Chondrocyte (in vitro differentiated cells): ENCODE measurements at regions not wholly inside any gene's neighbourhood (a gene's known extent, or its start where the extent isn't known, plus 50 kb on each side); places are given as distances from the start of the nearest gene placed in this dataset.

Source experiments
- DNase-seq: peaks from one replicate; pipeline ENCODE4 v3.0.0; 2021; ENCODE audit warnings: mixed read lengths, low spot score
- H3K27ac Mint-ChIP-seq: one replicate; pipeline ENCODE4 v1.8.0; 2021; ENCODE audit warnings: mild to moderate bottlenecking, moderate library complexity, mixed read lengths; ENCODE audit not compliant: unreplicated experiment
- H3K27me3 Mint-ChIP-seq: 2 replicates; pipeline ENCODE4 v1.8.0; 2021; ENCODE audit warnings: low read depth, mixed read lengths
- H3K36me3 Mint-ChIP-seq: 2 replicates; pipeline ENCODE4 v1.8.0; 2021; ENCODE audit warnings: low read depth, mixed read lengths
- H3K4me1 Mint-ChIP-seq: 2 replicates; pipeline ENCODE4 v1.8.0; 2021; ENCODE audit warnings: low read depth, mild to moderate bottlenecking, mixed read lengths
- H3K4me3 Mint-ChIP-seq: one replicate; pipeline ENCODE4 v1.8.0; 2021; ENCODE audit warnings: mild to moderate bottlenecking, moderate library complexity, mixed read lengths; ENCODE audit not compliant: unreplicated experiment
- H3K9me3 Mint-ChIP-seq: 2 replicates; pipeline ENCODE4 v1.8.0; 2021; ENCODE audit warnings: low read depth, mixed read lengths
- TF ChIP-seq, protein P1 (sequence below): fragments of 200-600 bp; sonication (generic); IDR thresholded peaks from 2 replicates; pipeline ENCODE4 v1.5.0; 2021; ENCODE audit warnings: antibody characterized with exemption, mild to moderate bottlenecking, moderate library complexity

DNA sequence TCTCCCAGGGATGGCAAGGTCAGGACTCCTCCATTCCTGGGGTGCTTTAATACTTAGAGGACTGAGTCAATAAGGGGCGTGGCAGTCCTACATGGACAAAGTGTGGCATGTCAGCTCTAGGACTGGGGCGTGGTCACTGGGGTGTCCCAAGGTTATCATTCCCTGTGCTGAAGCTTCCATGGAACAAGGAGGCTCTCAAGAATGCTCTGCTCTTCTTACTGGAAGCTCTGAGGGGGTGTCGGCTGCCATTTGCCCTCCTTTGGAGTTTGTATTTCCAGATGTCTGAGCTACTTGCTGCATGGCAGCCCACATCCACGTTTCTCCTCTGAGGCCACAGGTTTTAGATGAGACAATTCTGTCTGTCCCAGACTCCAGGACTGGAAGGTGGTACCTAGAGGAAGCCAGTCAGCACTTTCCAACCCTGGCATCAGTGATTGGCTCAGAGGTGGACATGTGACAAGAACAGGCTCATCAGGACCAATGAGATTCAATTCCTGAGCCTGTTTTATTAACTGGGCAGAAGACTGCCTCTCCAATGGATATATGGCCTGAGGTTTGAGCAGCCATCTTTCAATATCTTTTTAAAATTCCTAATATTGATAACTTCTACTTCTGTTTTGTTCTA lies 128.9 kb upstream of the ARL4C start:
- no peak overlapping the region for H3K4me3 Mint-ChIP-seq
- H3K27ac Mint-ChIP-seq = no peak overlapping the region
- H3K9me3 Mint-ChIP-seq = no peaks in the 10 kb centered on the region
- H3K4me1 Mint-ChIP-seq = peaks cover 9% of the 10 kb centered on the region
- DNase-seq = no peak
- H3K27me3 Mint-ChIP-seq = no peaks in the 10 kb centered on the region
- TF ChIP-seq, protein P1, sequence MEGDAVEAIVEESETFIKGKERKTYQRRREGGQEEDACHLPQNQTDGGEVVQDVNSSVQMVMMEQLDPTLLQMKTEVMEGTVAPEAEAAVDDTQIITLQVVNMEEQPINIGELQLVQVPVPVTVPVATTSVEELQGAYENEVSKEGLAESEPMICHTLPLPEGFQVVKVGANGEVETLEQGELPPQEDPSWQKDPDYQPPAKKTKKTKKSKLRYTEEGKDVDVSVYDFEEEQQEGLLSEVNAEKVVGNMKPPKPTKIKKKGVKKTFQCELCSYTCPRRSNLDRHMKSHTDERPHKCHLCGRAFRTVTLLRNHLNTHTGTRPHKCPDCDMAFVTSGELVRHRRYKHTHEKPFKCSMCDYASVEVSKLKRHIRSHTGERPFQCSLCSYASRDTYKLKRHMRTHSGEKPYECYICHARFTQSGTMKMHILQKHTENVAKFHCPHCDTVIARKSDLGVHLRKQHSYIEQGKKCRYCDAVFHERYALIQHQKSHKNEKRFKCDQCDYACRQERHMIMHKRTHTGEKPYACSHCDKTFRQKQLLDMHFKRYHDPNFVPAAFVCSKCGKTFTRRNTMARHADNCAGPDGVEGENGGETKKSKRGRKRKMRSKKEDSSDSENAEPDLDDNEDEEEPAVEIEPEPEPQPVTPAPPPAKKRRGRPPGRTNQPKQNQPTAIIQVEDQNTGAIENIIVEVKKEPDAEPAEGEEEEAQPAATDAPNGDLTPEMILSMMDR = no peak
- no peaks in the 10 kb centered on the region for H3K36me3 Mint-ChIP-seq

DNA sequence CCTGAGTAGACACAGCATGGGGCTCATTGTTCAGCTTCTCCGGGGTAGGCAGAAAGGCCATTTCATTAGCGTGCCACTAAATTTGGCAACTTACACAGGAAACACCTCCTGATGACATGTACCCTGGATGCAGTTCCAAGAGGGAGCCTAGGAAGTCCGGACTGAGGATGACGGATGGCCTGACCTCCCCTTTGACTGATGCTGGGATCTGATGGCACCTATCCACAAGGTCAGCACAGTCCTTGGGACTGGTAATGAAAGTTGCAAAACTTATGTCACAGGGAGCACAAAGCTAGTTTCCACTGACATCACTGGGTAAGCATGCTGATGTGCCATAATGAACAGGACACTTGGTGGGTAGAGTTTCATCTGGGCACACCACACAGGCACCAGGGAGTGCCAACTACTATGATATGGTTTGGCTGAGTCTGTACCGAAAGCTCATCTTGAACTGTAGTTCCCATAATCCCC lies 126.7 kb upstream of the ARL4C start:
- Mint-ChIP-seq H3K4me3 (no peak overlapping the region), H3K27me3 (no peaks in the 10 kb centered on the region), H3K36me3 (no peaks in the 10 kb centered on the region), H3K27ac (no peak overlapping the region), H3K9me3 (no peaks in the 10 kb centered on the region), H3K4me1 (peaks cover 6% of the 10 kb centered on the region)
- no peak for DNase-seq
- TF ChIP-seq, protein P1 = no peak

DNA sequence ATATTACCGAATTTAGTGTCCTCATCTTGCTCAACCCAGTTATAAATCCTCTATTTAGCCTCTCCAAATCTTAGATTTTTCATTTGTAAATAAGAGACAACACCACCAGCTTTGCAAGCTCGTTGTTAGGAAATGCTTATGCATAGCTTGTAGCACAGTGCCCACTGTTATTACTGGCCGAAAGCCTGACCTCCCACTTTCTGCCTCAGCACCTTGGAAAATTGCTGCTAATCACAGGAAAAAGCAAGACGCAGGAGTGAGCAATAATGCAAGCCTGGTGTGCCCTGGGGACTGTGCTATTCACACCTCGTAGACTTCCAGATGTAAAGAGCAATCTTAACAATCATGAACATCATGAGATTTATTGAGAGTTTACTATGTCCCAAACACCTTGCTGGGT lies 124.2 kb upstream of the ARL4C start:
- no peak overlapping the region for H3K4me3 Mint-ChIP-seq
- TF ChIP-seq, protein P1 = no peak
- peaks cover 6% of the 10 kb centered on the region for H3K4me1 Mint-ChIP-seq
- DNase-seq = no peak
- no peaks in the 10 kb centered on the region for H3K36me3 Mint-ChIP-seq
- no peak overlapping the region for H3K27ac Mint-ChIP-seq
- H3K27me3 Mint-ChIP-seq = no peaks in the 10 kb centered on the region
- H3K9me3 Mint-ChIP-seq = no peaks in the 10 kb centered on the region

DNA sequence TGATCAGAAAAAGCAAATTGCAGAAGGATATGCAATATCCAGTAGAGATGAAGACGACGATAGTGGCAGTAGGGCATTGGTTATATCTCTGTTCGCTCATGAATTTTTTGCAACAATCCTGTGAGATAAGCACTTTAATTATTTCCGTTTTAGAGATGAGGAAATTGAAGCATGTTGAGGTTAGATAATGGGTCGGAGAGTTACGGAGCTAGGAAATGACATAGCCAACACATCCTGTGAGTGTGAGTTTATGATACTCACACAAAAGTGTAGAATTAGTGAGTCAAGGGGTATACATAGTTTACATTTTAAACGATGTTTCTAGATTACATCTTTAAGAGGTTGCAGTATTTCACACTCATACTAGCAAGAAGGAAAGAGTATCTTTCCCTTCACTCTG lies 123.1 kb upstream of the ARL4C start:
- Mint-ChIP-seq H3K4me1 (peaks cover 6% of the 10 kb centered on the region), H3K4me3 (no peak overlapping the region), H3K27ac (no peak overlapping the region), H3K27me3 (no peaks in the 10 kb centered on the region), H3K9me3 (no peaks in the 10 kb centered on the region), H3K36me3 (no peaks in the 10 kb centered on the region)
- no peak for DNase-seq
- TF ChIP-seq, protein P1 = no peak

DNA sequence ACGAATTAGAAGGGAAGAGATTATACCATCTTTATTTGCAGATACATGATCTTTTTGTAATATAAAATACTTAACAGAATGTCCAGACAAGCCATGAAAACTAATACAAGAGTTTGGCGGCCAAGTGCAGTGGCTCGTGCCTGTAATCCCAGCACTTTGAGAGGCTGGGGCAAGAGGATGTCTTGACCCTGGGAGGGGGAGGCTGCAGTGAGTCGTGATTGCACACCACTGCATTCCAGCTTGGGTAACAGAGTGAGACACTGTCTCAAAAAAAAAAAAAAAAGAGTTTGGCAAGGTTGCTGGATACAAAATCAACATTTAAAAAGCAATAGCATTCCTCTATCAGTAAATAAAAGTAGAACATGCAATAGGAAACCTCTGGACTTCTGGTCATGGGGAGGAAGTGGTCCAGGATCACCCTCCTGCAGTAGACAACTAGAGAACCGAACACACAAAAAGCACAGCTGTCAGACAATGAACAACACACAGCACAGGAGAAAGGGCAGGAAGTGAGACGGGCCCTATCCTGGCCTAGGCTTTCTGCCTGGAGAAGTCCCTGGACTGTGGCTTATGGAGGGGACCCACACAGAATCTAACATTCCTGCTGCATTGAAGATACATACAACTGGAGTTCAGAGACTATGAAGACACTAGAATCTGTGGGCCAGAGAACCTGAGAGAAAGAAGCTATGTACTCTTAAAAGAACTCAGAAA lies 118.9 kb upstream of the ARL4C start:
- DNase-seq = no peak
- TF ChIP-seq, protein P1 = no peak
- H3K36me3 Mint-ChIP-seq = peaks cover 3% of the 10 kb centered on the region
- H3K4me3 Mint-ChIP-seq = no peak overlapping the region
- H3K4me1 Mint-ChIP-seq = no peaks in the 10 kb centered on the region
- H3K27me3 Mint-ChIP-seq = no peaks in the 10 kb centered on the region
- peaks cover 7% of the 10 kb centered on the region for H3K9me3 Mint-ChIP-seq
- no peak overlapping the region for H3K27ac Mint-ChIP-seq
